SJCRH30 (cell line): ENCODE measurements at regions not wholly inside any gene's neighbourhood (a gene's known extent, or its start where the extent isn't known, plus 50 kb on each side); places are given as distances from the start of the nearest gene placed in this dataset.
"Not testable (repeated sequence)": the region's sequence is repeated elsewhere in the genome, so short reads cannot be mapped to it uniquely, and the experiment has no call there.

Experiments used
- DNase-seq, 2 experiments: peaks; one replicate each; pipeline ENCODE4 v3.0.0-alpha.2; 2015 to 2020
- H3K27ac ChIP-seq: fragments of 250-450 bp; sonication (Bioruptor Pico); 2 replicates; pipeline ENCODE4 v1.5.1; 2020; ENCODE audit warnings: mild to moderate bottlenecking, moderate library complexity
- H3K27me3 ChIP-seq: fragments of 250-450 bp; sonication (Bioruptor Pico); 2 replicates; pipeline ENCODE4 v1.5.1; 2020; ENCODE audit warnings: mild to moderate bottlenecking, moderate library complexity
- H3K36me3 ChIP-seq: fragments of 250-450 bp; sonication (Bioruptor Pico); 2 replicates; pipeline ENCODE4 v1.5.1; 2020; ENCODE audit warnings: mild to moderate bottlenecking, moderate library complexity
- H3K4me1 ChIP-seq: fragments of 250-450 bp; sonication (Bioruptor Pico); 2 replicates; pipeline ENCODE4 v1.5.1; 2020; ENCODE audit warnings: mild to moderate bottlenecking, moderate library complexity
- H3K4me3 ChIP-seq: fragments of 250-450 bp; sonication (Bioruptor Pico); 2 replicates; pipeline ENCODE4 v1.5.1; 2020; ENCODE audit warnings: mild to moderate bottlenecking, moderate library complexity
- H3K9me3 ChIP-seq: fragments of 250-450 bp; sonication (Bioruptor Pico); replicated peaks from 2 replicates; pipeline ENCODE4 v1.5.1; 2020; ENCODE audit warnings: mild to moderate bottlenecking, moderate library complexity

DNA sequence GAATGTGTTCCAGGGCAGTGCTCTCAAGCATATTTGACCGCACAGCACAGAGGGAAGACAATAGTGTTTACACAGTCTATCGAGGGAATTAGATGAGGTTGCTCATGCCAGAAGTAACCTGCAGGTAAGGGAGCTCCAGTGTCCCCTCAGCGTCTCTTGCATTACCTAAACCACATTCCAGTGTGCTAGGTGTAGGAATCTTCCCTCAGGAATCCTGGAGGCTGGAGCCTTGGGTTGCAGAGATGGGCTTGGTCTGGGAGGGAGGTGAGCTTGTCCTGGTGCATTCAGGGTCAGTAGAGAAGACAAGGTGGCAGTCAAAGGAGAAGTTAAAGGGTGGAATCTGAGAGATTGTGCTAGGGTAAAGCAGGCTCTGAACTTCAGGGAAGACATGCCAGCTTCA, 56.3 kb downstream of the SOX14 start:
- DNase-seq, result no peak
- Histone ChIP-seq H3K36me3 (no peaks in the 10 kb centered on the region), H3K27me3 (no peaks in the 10 kb centered on the region), H3K9me3 (no peaks in the 10 kb centered on the region), H3K4me3 (no peak overlapping the region), H3K27ac (no peak overlapping the region), H3K4me1 (no peaks in the 10 kb centered on the region)

DNA sequence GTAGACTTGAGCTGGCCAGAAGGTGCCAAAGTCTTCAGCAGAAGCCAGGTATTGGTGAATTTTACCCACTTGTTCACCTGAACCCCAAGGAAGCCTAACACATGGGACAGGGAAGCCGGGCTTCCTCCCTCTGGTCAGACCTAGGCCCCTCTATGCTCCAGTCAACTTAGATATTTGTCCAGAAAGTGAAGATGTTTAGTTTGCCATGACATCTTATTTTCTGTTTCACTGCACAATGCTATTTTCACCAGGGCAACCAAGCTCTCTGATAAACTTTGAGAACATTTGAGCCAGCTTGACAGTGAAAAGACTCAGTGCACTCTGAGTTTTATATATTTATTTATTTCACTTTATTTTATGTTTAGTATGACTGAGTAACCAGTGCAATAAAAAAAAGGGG, 71.0 kb downstream of the SOX14 start:
- H3K4me1 ChIP-seq, result no peaks in the 10 kb centered on the region
- no peak for DNase-seq
- no peaks in the 10 kb centered on the region for H3K9me3 ChIP-seq
- no peak overlapping the region for H3K4me3 ChIP-seq
- H3K27me3 ChIP-seq, result 0 out of 2 replicates have a peak, but pooled peaks cover 2% of the 10 kb centered on the region
- H3K27ac ChIP-seq, result no peak overlapping the region
- H3K36me3 ChIP-seq, result no peaks in the 10 kb centered on the region

- no peaks in the 10 kb centered on the region for H3K9me3 ChIP-seq
- no peak overlapping the region for H3K27ac ChIP-seq
- no peak overlapping the region for H3K4me3 ChIP-seq
- no peaks in the 10 kb centered on the region for H3K36me3 ChIP-seq
- peaks cover 3% of the 10 kb centered on the region for H3K27me3 ChIP-seq
- DNase-seq, result no peak
- H3K4me1 ChIP-seq, result no peaks in the 10 kb centered on the region
These were observed 81.1 kb downstream of the SOX14 start for GRCh38 chr3:137845194-137845593.

- no peak for DNase-seq
- peaks cover 3% of the 10 kb centered on the region for H3K27me3 ChIP-seq
- no peak overlapping the region for H3K4me3 ChIP-seq
- no peaks in the 10 kb centered on the region for H3K4me1 ChIP-seq
- no peaks in the 10 kb centered on the region for H3K9me3 ChIP-seq
- no peak overlapping the region for H3K27ac ChIP-seq
- no peaks in the 10 kb centered on the region for H3K36me3 ChIP-seq
These were observed 81.6 kb downstream of the SOX14 start for GRCh38 chr3:137845666-137846065.

GRCh38 chr3:137852391-137852830, 88.3 kb downstream of the SOX14 start:
- Histone ChIP-seq H3K27me3 (peaks cover 3% of the 10 kb centered on the region; the same call in 1 of the 2 replicates), H3K4me1 (no peaks in the 10 kb centered on the region), H3K9me3 (no peaks in the 10 kb centered on the region), H3K27ac (no peak overlapping the region), H3K4me3 (no peak overlapping the region), H3K36me3 (no peaks in the 10 kb centered on the region)
- no peak for DNase-seq

GRCh38 chr3:137854533-137855261, 90.6 kb downstream of the SOX14 start:
- no peaks in the 10 kb centered on the region for H3K4me1 ChIP-seq
- H3K27me3 ChIP-seq, result peaks cover 3% of the 10 kb centered on the region; the same call in 1 of the 2 replicates
- H3K27ac ChIP-seq, result no peak overlapping the region
- H3K9me3 ChIP-seq, result no peaks in the 10 kb centered on the region
- no peaks in the 10 kb centered on the region for H3K36me3 ChIP-seq
- no peak for DNase-seq
- no peak overlapping the region for H3K4me3 ChIP-seq

DNA sequence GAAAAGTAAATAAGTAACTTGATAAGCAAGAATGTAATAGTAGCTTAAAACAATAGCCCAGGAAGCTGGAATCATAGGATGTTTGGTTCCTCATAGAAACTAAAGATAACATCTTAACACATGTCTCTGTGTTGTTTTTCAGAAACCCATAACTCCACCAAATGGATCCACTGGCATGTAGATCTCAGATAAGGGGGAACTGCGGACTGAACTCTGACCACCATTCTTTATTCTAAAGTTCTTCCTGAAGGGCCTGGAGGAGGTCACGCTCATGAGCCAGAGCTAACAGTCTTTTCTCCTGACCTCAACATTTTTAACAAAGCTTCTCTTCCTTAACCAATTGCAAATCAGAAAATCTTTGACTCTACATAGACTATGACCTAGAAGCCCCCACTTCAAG, 101.9 kb downstream of the SOX14 start:
- Histone ChIP-seq H3K27ac (no peak overlapping the region), H3K36me3 (no peaks in the 10 kb centered on the region)
- DNase-seq, result no peak

GRCh38 chr3:137866933-137867332, 102.8 kb downstream of the SOX14 start:
- Histone ChIP-seq H3K27ac (no peak overlapping the region), H3K36me3 (no peaks in the 10 kb centered on the region), H3K27me3 (0 out of 2 replicates have a peak, but pooled peaks cover 3% of the 10 kb centered on the region), H3K4me3 (no peak overlapping the region), H3K9me3 (no peaks in the 10 kb centered on the region), H3K4me1 (no peaks in the 10 kb centered on the region)
- no peak for DNase-seq

More for the DNA sequence above, 101.9 kb downstream of the SOX14 start:
- H3K4me3 ChIP-seq, result no peak overlapping the region
- H3K27me3 ChIP-seq, result 0 out of 2 replicates have a peak, but pooled peaks cover 3% of the 10 kb centered on the region
- no peaks in the 10 kb centered on the region for H3K9me3 ChIP-seq
- no peaks in the 10 kb centered on the region for H3K4me1 ChIP-seq

- no peaks in the 10 kb centered on the region for H3K9me3 ChIP-seq
- DNase-seq, result no peak
- H3K27ac ChIP-seq, result no peak overlapping the region
- 0 out of 2 replicates have a peak, but pooled peaks cover 3% of the 10 kb centered on the region for H3K27me3 ChIP-seq
- no peaks in the 10 kb centered on the region for H3K4me1 ChIP-seq
- H3K4me3 ChIP-seq, result no peak overlapping the region
- H3K36me3 ChIP-seq, result no peaks in the 10 kb centered on the region
These were observed 103.5 kb downstream of the SOX14 start for GRCh38 chr3:137867611-137868010.

DNA sequence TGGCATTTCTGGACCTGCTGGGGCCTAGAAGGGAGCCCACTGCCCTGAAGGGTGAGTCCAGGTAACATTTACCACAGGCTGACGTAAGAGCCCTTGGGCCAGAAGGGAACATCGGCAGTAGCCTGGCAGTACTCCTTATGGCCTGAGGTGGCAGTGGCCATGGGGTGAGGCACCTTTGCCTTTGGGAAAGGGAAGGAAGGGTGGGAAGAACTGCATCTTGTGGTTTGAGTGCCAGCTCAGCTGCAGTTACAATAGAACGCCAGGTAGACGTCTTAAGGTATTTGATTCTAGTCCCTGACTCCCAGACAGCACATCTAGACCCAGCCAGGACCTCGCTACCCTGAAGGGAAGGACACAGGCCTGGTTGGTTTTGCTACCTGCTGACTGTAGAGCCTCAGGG, 104.9 kb downstream of the SOX14 start:
- no peak overlapping the region for H3K4me3 ChIP-seq

DNA sequence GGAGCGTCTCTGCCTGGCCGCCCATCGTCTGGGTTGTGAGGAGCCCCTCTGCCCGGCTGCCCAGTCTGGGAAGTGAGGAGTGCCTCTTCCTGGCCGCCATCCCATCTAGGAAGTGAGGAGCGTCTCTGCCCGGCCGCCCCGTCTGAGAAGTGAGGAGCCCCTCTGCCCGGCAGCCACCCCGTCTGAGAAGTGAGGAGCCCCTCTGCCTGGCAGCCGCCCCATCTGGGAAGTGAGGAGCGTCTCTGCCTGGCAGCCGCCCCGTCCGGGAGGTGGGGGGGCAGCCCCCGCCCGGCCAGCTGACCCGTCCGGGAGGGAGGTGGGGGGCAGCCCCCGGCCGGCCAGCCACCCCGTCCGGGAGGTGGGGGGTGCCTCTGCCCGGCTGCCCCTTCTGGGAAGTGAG, 108.5 kb downstream of the SOX14 start:
- H3K4me3 ChIP-seq, H3K9me3 ChIP-seq, H3K27me3 ChIP-seq, H3K4me1 ChIP-seq, H3K36me3 ChIP-seq, H3K27ac ChIP-seq, DNase-seq: not testable (repeated sequence)

More for the DNA sequence above, 104.9 kb downstream of the SOX14 start:
- Histone ChIP-seq H3K36me3 (no peaks in the 10 kb centered on the region), H3K4me1 (no peaks in the 10 kb centered on the region), H3K27me3 (0 out of 2 replicates have a peak, but pooled peaks cover 2% of the 10 kb centered on the region), H3K27ac (no peak overlapping the region), H3K9me3 (no peaks in the 10 kb centered on the region)
- no peak for DNase-seq

DNA sequence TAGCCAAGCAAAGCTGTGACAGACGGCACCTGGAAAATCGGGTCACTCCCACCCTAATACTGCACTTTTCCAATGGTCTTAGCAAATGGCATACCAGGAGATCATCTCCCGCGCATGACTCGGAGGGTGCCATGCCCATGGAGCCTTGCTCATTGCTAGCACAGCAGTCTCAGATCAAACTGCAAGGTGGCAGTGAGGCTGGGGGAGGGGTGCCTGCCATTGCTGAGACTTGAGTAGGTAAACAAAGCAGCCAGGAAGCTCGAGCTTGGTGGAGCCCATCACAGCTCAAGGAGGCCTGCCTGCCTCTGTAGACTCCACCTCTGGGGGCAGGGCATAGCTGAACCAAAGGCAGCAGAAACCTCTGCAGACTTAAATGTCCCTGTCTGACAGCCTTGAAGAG, 113.1 kb upstream of the CLDN18 start:
- not testable (repeated sequence) for H3K27ac ChIP-seq, DNase-seq, H3K27me3 ChIP-seq, H3K36me3 ChIP-seq, H3K9me3 ChIP-seq, H3K4me3 ChIP-seq, H3K4me1 ChIP-seq

DNA sequence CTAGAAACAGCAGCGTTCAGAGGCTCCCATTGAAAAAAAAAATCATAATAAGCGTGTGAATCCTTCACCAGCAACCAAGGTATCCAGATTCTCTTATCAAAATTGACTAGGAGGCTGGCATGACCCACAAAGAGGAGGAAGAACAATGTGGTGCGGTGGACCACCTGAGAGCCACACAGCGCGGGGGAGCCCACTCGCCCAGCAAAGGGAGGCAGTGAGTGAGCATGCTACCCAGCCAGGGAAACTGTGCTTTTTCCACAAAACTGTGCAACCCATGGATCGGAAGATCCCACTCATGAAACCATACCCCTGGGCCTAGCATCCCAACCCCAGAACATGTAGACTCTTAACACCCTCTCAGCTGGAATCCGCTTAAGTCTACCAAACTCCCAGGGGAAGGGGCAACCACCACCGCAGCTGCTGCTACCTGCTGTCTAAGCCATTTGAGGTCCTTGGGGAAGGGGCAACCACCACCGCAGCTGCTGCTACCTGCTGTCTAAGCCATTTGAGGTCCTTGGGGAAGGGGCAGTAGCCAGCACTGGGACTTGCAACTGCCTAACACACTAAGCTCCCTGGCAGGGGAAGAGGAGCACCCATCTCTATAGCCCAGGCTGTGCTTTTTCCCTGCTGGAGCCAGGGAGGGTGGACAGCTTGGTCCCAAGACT, 102.8 kb upstream of the CLDN18 start:
- no peaks in the 10 kb centered on the region for H3K9me3 ChIP-seq
- no peak for DNase-seq
- H3K27me3 ChIP-seq, result no peaks in the 10 kb centered on the region
- H3K4me1 ChIP-seq, result no peaks in the 10 kb centered on the region
- no peak overlapping the region for H3K4me3 ChIP-seq
- no peaks in the 10 kb centered on the region for H3K36me3 ChIP-seq
- no peak overlapping the region for H3K27ac ChIP-seq

DNA sequence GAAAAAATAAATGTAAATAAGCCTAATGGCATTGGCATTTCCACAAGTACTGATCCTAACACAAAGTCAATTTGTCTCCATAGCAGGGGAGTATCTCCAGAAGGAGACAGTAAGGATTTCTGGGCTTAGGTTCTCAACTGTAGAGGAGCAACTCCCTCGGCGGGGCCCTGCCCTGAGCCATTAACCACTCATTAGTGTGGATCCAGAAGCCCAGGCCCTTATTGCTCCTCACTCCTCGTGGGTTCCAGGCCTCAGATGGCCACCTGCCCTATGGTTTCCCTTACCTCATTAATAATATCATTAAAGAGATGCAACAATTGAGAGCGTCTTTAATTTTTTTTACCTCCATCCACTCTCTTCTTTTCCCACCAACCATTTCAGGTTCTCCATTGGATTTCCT, 85.3 kb upstream of the CLDN18 start:
- Histone ChIP-seq H3K36me3 (no peaks in the 10 kb centered on the region), H3K9me3 (no peaks in the 10 kb centered on the region), H3K27ac (no peak overlapping the region), H3K4me1 (no peaks in the 10 kb centered on the region), H3K27me3 (no peaks in the 10 kb centered on the region; the same call in 1 of the 2 replicates), H3K4me3 (no peak overlapping the region)
- no peak for DNase-seq

DNA sequence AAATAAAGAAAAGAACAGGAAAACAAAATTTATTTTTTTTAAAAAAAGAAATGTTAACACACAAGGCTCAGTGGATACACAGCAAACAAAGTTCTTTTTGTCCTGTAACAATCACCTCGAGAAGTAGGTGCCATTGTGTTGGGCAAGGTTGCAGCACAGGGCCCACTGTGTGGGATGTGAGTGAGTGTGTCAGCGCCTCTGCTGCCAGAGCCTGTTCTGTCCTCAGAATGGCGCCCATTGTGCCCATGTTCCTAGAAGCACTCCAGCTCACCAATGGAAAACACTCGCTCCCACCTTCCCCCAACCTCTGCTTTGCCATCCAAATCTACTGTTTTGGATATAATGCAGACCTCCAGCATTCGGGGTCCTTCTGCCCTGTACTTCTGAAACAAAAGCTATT, 84.9 kb upstream of the CLDN18 start:
- H3K9me3 ChIP-seq, result no peaks in the 10 kb centered on the region
- no peaks in the 10 kb centered on the region for H3K4me1 ChIP-seq
- H3K36me3 ChIP-seq, result no peaks in the 10 kb centered on the region
- no peaks in the 10 kb centered on the region for H3K27me3 ChIP-seq
- H3K4me3 ChIP-seq, result no peak overlapping the region
- H3K27ac ChIP-seq, result no peak overlapping the region
- DNase-seq, result no peak
